NCI-H1105 (cell line): ENCODE measurements at regions not wholly inside any gene's neighbourhood (a gene's known extent, or its start where the extent isn't known, plus 50 kb on each side); places are given as distances from the start of the nearest gene placed in this dataset.
"Not testable (repeated sequence)": the region's sequence is repeated elsewhere in the genome, so short reads cannot be mapped to it uniquely, and the experiment has no call there.

ENCODE experiments used
- DNase-seq: peaks from one replicate; lab custom pipeline; 2025; lab: John Stamatoyannopoulos, UW

DNA sequence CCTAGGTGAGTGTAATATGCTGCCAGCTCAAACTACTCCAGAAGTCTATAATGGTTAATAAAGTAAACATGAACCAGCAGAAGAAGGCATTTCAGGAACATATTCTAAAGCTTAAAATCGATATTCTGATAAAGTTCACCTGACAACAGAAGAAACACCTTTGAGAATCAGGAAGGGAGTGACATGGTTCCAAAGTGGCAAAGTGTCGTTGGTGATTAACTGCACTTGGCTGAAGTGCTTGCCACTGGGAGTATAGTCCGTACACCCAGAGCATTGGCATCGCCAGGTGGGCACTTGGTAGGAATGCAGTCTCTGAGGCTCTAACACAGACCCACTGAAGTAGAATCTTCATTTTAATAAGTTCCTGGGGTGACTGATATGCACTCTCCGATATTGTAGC is 76.0 kb upstream of the H2AZ1 start:
- no peak for DNase-seq

- DNase-seq, result no peak
Observed at GRCh38 chr4:100023800-100024199, 73.7 kb upstream of the H2AZ1 start.

DNA sequence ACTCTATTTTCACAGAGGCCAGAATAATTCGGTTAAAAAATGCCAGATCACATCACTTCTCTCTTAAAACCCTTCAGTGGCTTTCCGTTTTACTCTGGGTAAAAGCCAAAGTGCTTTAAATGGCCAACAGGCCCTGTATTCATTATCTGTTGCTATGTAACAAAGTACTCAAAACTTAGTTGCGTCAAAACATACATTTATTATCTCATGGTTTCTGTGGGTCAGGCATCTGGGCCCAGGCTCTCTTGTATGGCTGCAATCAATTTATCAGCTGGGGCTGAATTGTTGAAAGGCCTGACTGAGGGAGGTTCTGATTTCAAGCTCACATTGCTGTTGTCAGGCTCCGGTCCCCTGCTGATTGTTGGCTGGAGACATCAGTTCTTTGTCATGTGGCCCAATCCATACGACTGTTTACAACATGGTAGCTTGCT is 72.7 kb upstream of the H2AZ1 start:
- DNase-seq, result no peak

DNA sequence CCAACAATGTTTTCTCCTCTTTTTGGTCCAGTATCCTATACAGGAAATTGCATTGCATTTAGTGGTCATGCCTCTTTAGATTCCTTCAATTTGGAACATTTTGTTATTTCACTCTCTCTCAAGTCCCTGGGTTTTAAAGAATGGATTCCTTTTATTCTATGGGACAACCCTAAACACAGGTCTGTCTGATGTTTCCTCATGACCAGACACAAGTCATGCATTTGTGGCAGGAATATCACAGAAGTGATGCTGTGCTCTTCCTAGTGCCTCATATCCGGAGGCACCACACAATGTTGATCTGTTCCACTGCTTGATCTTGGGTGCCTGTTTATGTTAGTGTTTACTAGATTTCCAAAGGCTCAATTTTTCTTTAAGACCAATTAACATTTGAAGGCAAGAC is 69.7 kb upstream of the H2AZ1 start:
- DNase-seq, result no peak

DNA sequence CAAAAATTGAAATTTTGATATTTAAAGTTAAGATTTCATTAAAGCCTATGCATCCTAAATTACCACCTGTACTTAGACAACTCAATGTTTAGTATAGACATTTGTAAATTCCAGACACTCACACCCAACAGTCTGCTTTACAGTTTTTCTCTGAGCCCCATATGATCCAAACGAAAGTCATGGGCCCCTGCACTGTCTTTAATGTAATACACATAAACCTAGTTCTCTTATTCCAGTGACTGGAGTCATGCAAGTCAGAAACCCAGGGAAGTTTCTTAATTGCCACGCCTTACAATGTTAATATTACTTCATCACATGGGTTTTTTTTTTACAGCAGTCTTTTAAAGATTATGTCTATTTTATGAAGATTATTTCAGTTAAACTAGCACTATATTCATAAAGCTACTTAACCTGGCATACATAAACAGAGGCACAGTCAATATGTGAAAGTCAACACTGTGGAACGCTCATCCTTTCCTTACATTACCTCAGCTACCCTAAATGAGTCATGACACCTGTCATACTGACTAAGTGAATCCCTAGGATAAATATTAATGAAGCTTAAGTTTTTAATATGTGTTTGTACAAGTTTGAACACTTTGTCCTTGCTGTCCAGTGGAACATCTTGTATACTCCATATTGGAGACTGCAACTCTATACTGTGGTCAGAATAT is 67.7 kb upstream of the H2AZ1 start:
- DNase-seq, result no peak

DNA sequence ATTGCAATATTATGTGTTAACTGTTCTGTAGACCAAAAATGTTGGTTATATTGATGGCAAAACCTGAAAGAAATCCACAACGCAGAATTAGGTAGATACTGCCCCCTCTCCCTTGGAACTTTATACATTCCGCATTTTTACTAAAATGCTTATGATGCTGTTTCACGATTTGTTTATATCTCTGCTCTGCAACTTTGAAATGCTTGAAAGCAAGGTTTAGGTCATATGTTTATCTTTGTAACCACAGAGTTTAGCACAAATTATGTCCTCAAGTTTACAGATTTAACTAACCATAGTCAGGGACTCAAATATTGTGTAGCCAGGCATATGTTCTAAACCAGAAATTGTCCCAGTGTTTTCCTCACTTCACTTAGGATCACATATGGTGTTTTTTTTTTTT is 66.1 kb upstream of the H2AZ1 start:
- DNase-seq, result no peak

GRCh38 chr4:100014616-100015015 is 64.5 kb upstream of the H2AZ1 start:
- no peak for DNase-seq

- DNase-seq, result no peak
Observed at GRCh38 chr4:100009490-100009889, 59.4 kb upstream of the H2AZ1 start.

DNA sequence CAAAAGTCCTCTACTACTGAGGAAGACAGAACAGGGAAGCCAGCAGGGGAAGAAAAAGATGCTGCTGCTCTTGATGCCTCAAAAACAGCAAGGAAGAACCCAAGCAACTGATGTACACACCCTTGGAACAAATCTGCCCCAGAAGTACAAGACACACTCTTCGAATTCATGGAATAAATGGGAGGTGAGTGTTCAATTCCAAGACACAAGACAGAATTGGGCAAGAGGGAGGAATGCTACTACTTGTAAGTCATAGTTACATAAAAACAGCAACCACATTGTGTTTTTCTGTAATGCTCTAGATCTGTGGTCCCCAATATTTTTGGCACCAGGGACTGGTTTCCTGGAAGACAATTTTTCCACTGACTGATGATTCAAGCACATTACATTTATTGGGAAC is 58.0 kb upstream of the H2AZ1 start:
- no peak for DNase-seq

GRCh38 chr4:100006161-100006560 is 56.1 kb upstream of the H2AZ1 start:
- not testable (repeated sequence) for DNase-seq
